Muscle of leg (tissue), 3 donors: ENCODE measurements at regions not wholly inside any gene's neighbourhood (a gene's known extent, or its start where the extent isn't known, plus 50 kb on each side); places are given as distances from the start of the nearest gene placed in this dataset.

Experiments
- DNase-seq: peaks from one replicate; pipeline ENCODE4 v3.0.0; 2013
- H3K27ac ChIP-seq: one replicate; pipeline ENCODE4 v1.5.1; 2013; ENCODE audit warnings: mild to moderate bottlenecking, low read length, control low read depth
- H3K27me3 ChIP-seq: one replicate; pipeline ENCODE4 v1.6.1; 2013; ENCODE audit warnings: low read length; ENCODE audit not compliant: control insufficient read depth, insufficient read depth
- H3K36me3 ChIP-seq: one replicate; pipeline ENCODE4 v1.6.1; 2013; ENCODE audit warnings: low read length; ENCODE audit not compliant: control insufficient read depth, insufficient read depth
- H3K4me1 ChIP-seq: one replicate; pipeline ENCODE4 v1.6.1; 2013; ENCODE audit warnings: low read length; ENCODE audit not compliant: control insufficient read depth, insufficient read depth
- H3K4me3 ChIP-seq: one replicate; pipeline ENCODE4 v1.5.1; 2013; ENCODE audit warnings: low read length, control low read depth
- H3K9me3 ChIP-seq: replicated peaks from 2 replicates; pipeline ENCODE4 v1.6.1; 2013; ENCODE audit warnings: low read depth, low read length; ENCODE audit not compliant: control insufficient read depth
- WGBS: methylation state at CpG from one replicate; pipeline ENCODE4 v1.1.5; 2013; ENCODE audit warnings: missing lambda C conversion rate; ENCODE audit not compliant: insufficient coverage; 5-methylcytosine and 5-hydroxymethylcytosine counted together

- no peak overlapping the region for H3K27ac ChIP-seq
- no peaks in the 10 kb centered on the region for H3K9me3 ChIP-seq
- no peak overlapping the region for H3K4me3 ChIP-seq
- H3K36me3 ChIP-seq, result no peaks in the 10 kb centered on the region
- no peaks in the 10 kb centered on the region for H3K4me1 ChIP-seq
- no peaks in the 10 kb centered on the region for H3K27me3 ChIP-seq
- 57% methylated on average over 1 of the region's 4 CpGs for WGBS
- no peak for DNase-seq
Observed at GRCh38 chr1:81583878-81584277, 216.9 kb upstream of the ADGRL2 start.

- DNase-seq, result no peak
- Histone ChIP-seq H3K27me3 (no peaks in the 10 kb centered on the region), H3K4me3 (no peak overlapping the region), H3K9me3 (no peaks in the 10 kb centered on the region), H3K36me3 (no peaks in the 10 kb centered on the region), H3K4me1 (no peaks in the 10 kb centered on the region), H3K27ac (no peak overlapping the region)
- WGBS, result no CpG with 5 or more reads among the region's 2 CpGs
Observed at GRCh38 chr1:81582467-81582986, 218.2 kb upstream of the ADGRL2 start.

- no peaks in the 10 kb centered on the region for H3K36me3 ChIP-seq
- DNase-seq, result no peak
- no peaks in the 10 kb centered on the region for H3K27me3 ChIP-seq
- H3K9me3 ChIP-seq, result no peaks in the 10 kb centered on the region
- no peak overlapping the region for H3K27ac ChIP-seq
- H3K4me1 ChIP-seq, result peaks cover 5% of the 10 kb centered on the region
- no peak overlapping the region for H3K4me3 ChIP-seq
Observed at GRCh38 chr1:81578867-81579266, 221.9 kb upstream of the ADGRL2 start.

- no peaks in the 10 kb centered on the region for H3K9me3 ChIP-seq
- H3K27ac ChIP-seq, result no peak overlapping the region
- WGBS, result 89% methylated on average over 6 of the region's 7 CpGs
Observed at GRCh38 chr1:81577004-81577697, 223.6 kb upstream of the ADGRL2 start.

GRCh38 chr1:81574408-81574807 lies 226.3 kb upstream of the ADGRL2 start:
- H3K9me3 ChIP-seq, result no peaks in the 10 kb centered on the region
- no peaks in the 10 kb centered on the region for H3K36me3 ChIP-seq
- 67% methylated on average over 1 of the region's 2 CpGs for WGBS
- no peak overlapping the region for H3K27ac ChIP-seq
- no peaks in the 10 kb centered on the region for H3K27me3 ChIP-seq
- DNase-seq, result peak; percentile 29
- H3K4me3 ChIP-seq, result no peak overlapping the region
- H3K4me1 ChIP-seq, result peaks cover 5% of the 10 kb centered on the region

More at GRCh38 chr1:81577004-81577697, 223.6 kb upstream of the ADGRL2 start:
- Histone ChIP-seq H3K36me3 (no peaks in the 10 kb centered on the region), H3K4me3 (no peak overlapping the region), H3K27me3 (no peaks in the 10 kb centered on the region), H3K4me1 (peaks cover 5% of the 10 kb centered on the region)
- no peak for DNase-seq

- Histone ChIP-seq H3K36me3 (no peaks in the 10 kb centered on the region), H3K4me3 (no peak overlapping the region), H3K27me3 (no peaks in the 10 kb centered on the region), H3K9me3 (no peaks in the 10 kb centered on the region), H3K27ac (no peak overlapping the region), H3K4me1 (peaks cover 5% of the 10 kb centered on the region)
- DNase-seq, result no peak
- no CpG with 5 or more reads among the region's 2 CpGs for WGBS
Observed at GRCh38 chr1:81573458-81573857, 227.3 kb upstream of the ADGRL2 start.

GRCh38 chr1:81571946-81572345 lies 228.8 kb upstream of the ADGRL2 start:
- Histone ChIP-seq H3K36me3 (no peaks in the 10 kb centered on the region), H3K27me3 (no peaks in the 10 kb centered on the region), H3K9me3 (no peaks in the 10 kb centered on the region), H3K4me3 (no peak overlapping the region), H3K4me1 (peaks cover 5% of the 10 kb centered on the region), H3K27ac (no peak overlapping the region)
- no peak for DNase-seq
- WGBS, result no CpG with 5 or more reads among the region's 1 CpG

GRCh38 chr1:81569761-81570160 lies 231.0 kb upstream of the ADGRL2 start:
- Histone ChIP-seq H3K27ac (no peak overlapping the region), H3K27me3 (no peaks in the 10 kb centered on the region), H3K4me1 (peaks cover 5% of the 10 kb centered on the region), H3K36me3 (no peaks in the 10 kb centered on the region), H3K9me3 (no peaks in the 10 kb centered on the region), H3K4me3 (no peak overlapping the region)
- no peak for DNase-seq
- WGBS, result 100% methylated on average over 1 of the region's 1 CpG

- H3K27me3 ChIP-seq, result no peaks in the 10 kb centered on the region
- H3K4me3 ChIP-seq, result no peak overlapping the region
- no peaks in the 10 kb centered on the region for H3K36me3 ChIP-seq
- DNase-seq, result no peak
- no peak overlapping the region for H3K27ac ChIP-seq
- no peaks in the 10 kb centered on the region for H3K9me3 ChIP-seq
- H3K4me1 ChIP-seq, result no peaks in the 10 kb centered on the region
Observed at GRCh38 chr1:81563632-81564031, 237.1 kb upstream of the ADGRL2 start.

GRCh38 chr1:81562934-81563333 lies 237.8 kb upstream of the ADGRL2 start:
- H3K27me3 ChIP-seq, result no peaks in the 10 kb centered on the region
- DNase-seq, result no peak
- H3K36me3 ChIP-seq, result no peaks in the 10 kb centered on the region
- H3K4me1 ChIP-seq, result no peaks in the 10 kb centered on the region
- WGBS, result no CpG with 5 or more reads among the region's 3 CpGs
- H3K4me3 ChIP-seq, result no peak overlapping the region
- no peaks in the 10 kb centered on the region for H3K9me3 ChIP-seq
- no peak overlapping the region for H3K27ac ChIP-seq

- Histone ChIP-seq H3K36me3 (no peaks in the 10 kb centered on the region), H3K27ac (no peak overlapping the region), H3K9me3 (no peaks in the 10 kb centered on the region), H3K4me1 (no peaks in the 10 kb centered on the region), H3K4me3 (no peak overlapping the region), H3K27me3 (no peaks in the 10 kb centered on the region)
- DNase-seq, result no peak
- WGBS, result 60% methylated on average over 3 of the region's 7 CpGs
Observed at GRCh38 chr1:81560629-81561028, 240.1 kb upstream of the ADGRL2 start.
